GM12801 (cell line): ENCODE measurements at regions not wholly inside any gene's neighbourhood (a gene's known extent, or its start where the extent isn't known, plus 50 kb on each side); places are given as distances from the start of the nearest gene placed in this dataset.

Source experiments
- CTCF ChIP-seq: IDR thresholded peaks from one replicate; pipeline ENCODE4 v1.5.1; 2011; ENCODE audit warnings: control low read depth; ENCODE audit not compliant: insufficient read length; ENCODE audit errors: extremely low read depth

GRCh38 chr4:111748157-111748556 lies 397.1 kb upstream of the FAM241A start:
- no peak for TF ChIP-seq CTCF

DNA sequence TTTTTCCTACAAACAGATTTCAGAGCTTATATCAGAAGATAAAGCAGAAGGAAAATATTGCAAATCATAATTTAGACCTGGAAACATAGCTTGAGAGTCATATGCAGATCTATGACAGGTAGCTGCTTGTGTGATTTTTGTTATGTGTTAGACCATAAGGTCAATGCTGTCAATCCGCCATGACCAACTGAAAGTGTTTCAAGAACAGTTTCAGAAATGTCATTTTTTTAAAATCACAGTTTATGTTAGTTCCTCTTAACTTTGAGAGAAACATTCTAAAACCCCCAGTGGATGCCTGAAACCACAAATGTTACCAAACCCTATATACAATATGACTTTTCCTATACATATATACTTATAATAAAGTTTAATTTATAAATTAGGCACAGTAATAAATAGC lies 391.3 kb upstream of the FAM241A start:
- no peak for TF ChIP-seq CTCF

DNA sequence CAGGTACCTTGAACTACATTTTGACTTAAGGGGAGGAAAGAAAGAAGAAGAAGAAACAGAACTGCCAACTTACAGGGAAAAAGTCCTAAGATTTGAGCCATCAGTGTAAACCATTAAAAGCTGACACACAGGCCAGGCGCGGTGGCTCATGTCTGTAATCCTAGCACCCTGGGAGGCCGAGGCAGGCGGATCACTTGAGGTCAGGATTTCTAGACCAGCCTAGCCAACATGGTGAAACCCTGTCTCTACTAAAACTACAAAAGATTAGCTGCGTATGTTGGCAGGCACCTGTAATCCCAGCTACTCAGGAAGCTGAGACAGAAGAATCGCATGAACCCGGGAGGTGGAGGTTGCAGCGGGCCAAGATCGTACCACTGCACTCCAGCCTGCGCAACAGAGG lies 389.7 kb upstream of the FAM241A start:
- TF ChIP-seq CTCF: no peak

GRCh38 chr4:111761531-111761930 lies 383.7 kb upstream of the FAM241A start:
- TF ChIP-seq CTCF: no peak

GRCh38 chr4:111770514-111770913 lies 374.7 kb upstream of the FAM241A start:
- TF ChIP-seq CTCF: no peak

- no peak for TF ChIP-seq CTCF
These were observed 371.4 kb upstream of the FAM241A start for GRCh38 chr4:111773858-111774257.

GRCh38 chr4:111775556-111776297 lies 369.5 kb upstream of the FAM241A start:
- no peak for TF ChIP-seq CTCF

GRCh38 chr4:111776561-111776960 lies 368.7 kb upstream of the FAM241A start:
- no peak for TF ChIP-seq CTCF
